ENCODE measurements at regions not wholly inside any gene's neighbourhood (a gene's known extent, or its start where the extent isn't known, plus 50 kb on each side); places are given as distances from the start of the nearest gene placed in this dataset.

DNA sequence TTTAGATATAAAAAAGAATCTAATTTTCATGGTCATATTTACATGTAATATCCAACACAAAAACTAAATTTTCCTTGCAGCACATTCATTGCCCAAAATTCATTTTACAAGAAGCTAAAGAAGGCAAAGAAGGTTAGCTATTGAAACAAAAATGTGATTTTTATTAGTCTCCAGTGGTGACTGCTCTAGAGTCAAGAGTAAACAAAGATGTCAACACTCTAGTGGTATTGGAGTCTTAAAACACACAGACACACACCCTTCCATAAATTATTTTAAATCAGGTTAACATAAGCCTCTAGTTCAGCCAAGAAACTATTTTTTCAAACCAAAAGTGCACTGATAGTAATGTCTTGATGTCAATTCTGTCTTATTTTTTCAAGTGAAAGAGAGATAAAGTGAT, 329.2 kb downstream of the ZNF608 start:
- H3K27me3 ChIP-seq: no peaks in the 10 kb centered on the region
- no peak overlapping the region for H3K27ac ChIP-seq
- H3K36me3 ChIP-seq: no peaks in the 10 kb centered on the region
- DNase-seq: no peak
- H3K4me3 ChIP-seq: no peak overlapping the region
- peaks cover 0 to 3% (median 0%) of the 10 kb centered on the region in 4 donors for H3K9me3 ChIP-seq
- TF ChIP-seq, protein P1, sequence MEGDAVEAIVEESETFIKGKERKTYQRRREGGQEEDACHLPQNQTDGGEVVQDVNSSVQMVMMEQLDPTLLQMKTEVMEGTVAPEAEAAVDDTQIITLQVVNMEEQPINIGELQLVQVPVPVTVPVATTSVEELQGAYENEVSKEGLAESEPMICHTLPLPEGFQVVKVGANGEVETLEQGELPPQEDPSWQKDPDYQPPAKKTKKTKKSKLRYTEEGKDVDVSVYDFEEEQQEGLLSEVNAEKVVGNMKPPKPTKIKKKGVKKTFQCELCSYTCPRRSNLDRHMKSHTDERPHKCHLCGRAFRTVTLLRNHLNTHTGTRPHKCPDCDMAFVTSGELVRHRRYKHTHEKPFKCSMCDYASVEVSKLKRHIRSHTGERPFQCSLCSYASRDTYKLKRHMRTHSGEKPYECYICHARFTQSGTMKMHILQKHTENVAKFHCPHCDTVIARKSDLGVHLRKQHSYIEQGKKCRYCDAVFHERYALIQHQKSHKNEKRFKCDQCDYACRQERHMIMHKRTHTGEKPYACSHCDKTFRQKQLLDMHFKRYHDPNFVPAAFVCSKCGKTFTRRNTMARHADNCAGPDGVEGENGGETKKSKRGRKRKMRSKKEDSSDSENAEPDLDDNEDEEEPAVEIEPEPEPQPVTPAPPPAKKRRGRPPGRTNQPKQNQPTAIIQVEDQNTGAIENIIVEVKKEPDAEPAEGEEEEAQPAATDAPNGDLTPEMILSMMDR (IDR thresholded peaks at IDR 0.05): no peak
- TF ChIP-seq POLR2A (IDR thresholded peaks at IDR 0.05): no peak
- H3K4me1 ChIP-seq: no peaks in the 10 kb centered on the region

GRCh38 chr5:124416627-124417026, 329.8 kb downstream of the ZNF608 start:
- H3K27ac ChIP-seq: no peak overlapping the region
- no peaks in the 10 kb centered on the region for H3K36me3 ChIP-seq
- TF ChIP-seq, protein P1 (IDR thresholded peaks at IDR 0.05): no peak
- no peak for TF ChIP-seq POLR2A (IDR thresholded peaks at IDR 0.05)

GRCh38 chr5:124414973-124415372, 331.5 kb downstream of the ZNF608 start:
- Histone ChIP-seq H3K4me1 (peaks cover 0 to 4% (median 0%) of the 10 kb centered on the region in 4 donors), H3K9me3 (no peaks in the 10 kb centered on the region), H3K36me3 (no peaks in the 10 kb centered on the region), H3K27ac (no peak overlapping the region), H3K4me3 (no peak overlapping the region), H3K27me3 (no peaks in the 10 kb centered on the region)
- TF ChIP-seq, protein P1 (IDR thresholded peaks at IDR 0.05): no peak
- no peak for TF ChIP-seq POLR2A (IDR thresholded peaks at IDR 0.05)
- no peak for DNase-seq

More at GRCh38 chr5:124416627-124417026, 329.8 kb downstream of the ZNF608 start:
- DNase-seq: no peak
- Histone ChIP-seq H3K27me3 (no peaks in the 10 kb centered on the region), H3K4me3 (no peak overlapping the region), H3K4me1 (no peaks in the 10 kb centered on the region), H3K9me3 (no peaks in the 10 kb centered on the region)

DNA sequence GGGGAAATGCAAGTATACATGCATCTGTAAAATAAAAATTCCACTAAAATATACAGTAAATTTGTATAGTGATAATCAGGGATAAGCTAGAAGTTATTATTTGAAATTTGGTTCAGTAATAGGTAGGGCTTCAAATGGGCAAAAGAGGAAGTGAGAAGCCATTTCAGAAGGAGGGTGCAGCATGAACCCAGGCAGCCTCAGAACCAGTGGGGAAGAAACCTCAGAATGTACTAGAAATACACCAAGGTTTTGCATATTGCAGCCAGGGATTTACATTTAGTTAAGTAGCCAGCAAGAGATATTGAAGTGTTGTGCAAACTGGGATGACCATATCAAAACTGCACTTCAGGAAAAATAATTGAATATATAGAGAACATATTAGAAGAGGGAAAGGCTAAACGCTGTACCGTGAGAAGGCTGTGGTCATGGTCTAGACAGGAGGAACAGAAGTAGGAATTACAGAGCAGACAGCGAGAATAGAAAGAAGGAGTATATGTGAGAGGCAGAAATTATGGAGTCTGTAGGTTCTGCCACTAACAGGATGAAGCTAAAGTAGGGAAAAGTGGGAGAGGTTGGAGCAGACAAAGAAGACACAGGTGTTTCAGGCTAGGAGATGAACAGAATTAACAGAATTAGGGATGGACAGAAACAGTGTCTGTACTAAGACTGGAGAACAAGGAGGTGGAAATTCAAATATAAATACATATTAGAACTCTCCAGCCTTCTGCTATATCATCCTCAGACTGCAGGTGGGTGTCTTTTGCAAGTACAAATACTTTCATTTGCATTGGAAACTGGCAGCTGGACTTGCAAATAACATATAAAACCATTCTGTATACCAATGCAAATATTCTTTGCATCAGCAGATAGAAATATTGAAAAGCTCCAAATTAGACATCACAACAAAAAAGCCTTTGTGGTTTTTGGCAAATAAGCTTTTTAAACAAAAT, 335.6 kb downstream of the ZNF608 start:
- DNase-seq: peak in 2 of 3 donors; percentile 46 to 57
- TF ChIP-seq, protein P1 (IDR thresholded peaks at IDR 0.05): peak in 1 of 6 experiments; percentile 10
- no peak for TF ChIP-seq POLR2A (IDR thresholded peaks at IDR 0.05)
- no peaks in the 10 kb centered on the region for H3K9me3 ChIP-seq
- H3K4me3 ChIP-seq: no peak overlapping the region
- H3K4me1 ChIP-seq: peaks cover 0 to 4% (median 0%) of the 10 kb centered on the region in 4 donors
- H3K36me3 ChIP-seq: no peaks in the 10 kb centered on the region
- peak overlapping the region in 1 of 4 donors; percentile 12 for H3K27ac ChIP-seq
- no peaks in the 10 kb centered on the region for H3K27me3 ChIP-seq

DNA sequence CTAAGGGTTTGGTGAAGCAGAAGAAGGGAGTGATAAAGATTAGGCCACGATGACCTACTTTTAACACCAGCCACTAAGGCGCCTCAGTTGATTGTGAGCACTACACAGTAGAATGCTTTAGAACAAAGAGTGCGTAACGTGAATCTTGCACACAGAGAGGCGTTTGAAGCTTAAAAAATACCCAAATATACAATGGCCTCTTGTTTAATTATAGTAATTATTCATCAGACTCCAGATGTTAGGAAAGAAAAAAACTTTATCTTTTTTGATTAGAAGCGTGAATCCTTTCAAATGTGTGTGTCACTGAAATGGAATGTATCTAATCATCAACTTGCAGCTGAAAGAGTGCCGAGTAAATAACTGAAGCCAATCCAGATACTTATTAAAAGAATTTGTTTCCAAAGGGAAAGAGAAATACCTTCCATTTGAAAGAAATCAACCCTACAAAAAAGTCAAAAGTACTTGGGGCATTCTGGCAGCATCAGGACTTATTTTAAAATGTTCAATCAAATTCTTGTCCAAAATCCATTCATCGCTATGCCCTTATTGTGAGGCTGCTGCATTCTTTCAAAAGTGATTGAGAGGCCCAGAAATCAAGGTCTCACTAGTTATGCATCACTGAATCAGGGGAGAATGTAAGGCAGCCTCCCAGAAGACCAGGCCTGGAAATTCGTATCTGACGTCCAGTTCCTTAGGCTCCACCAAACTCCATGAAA, 337.5 kb downstream of the ZNF608 start:
- TF ChIP-seq, protein P1 (IDR thresholded peaks at IDR 0.05): no peak
- TF ChIP-seq POLR2A (IDR thresholded peaks at IDR 0.05): no peak
- no peak for DNase-seq
- no peaks in the 10 kb centered on the region for H3K9me3 ChIP-seq
- H3K36me3 ChIP-seq: no peaks in the 10 kb centered on the region
- H3K27ac ChIP-seq: no peak overlapping the region
- no peaks in the 10 kb centered on the region for H3K27me3 ChIP-seq
- no peak overlapping the region for H3K4me3 ChIP-seq
- H3K4me1 ChIP-seq: peaks cover 0 to 4% (median 0%) of the 10 kb centered on the region in 4 donors
